ENCODE measurements at regions not wholly inside any gene's neighbourhood (a gene's known extent, or its start where the extent isn't known, plus 50 kb on each side); places are given as distances from the start of the nearest gene placed in this dataset.

- DNase-seq (ENCODE audit: low read depth in 1 of 2, low spot score in 1 of 2) (no peak), ATAC-seq (no peak), FAIRE-seq (no peak)
- Histone ChIP-seq H3K27ac (no peak overlapping the region), H3K9me3 (peaks cover 6% of the 10 kb centered on the region; the same call in 1 of the 3 replicates), H3K4me3 (no peak overlapping the region), H3K4me2 (no peak overlapping the region), H3K4me1 (no peaks in the 10 kb centered on the region)
- no peak for TF ChIP-seq BCL3 (IDR thresholded peaks at IDR 0.05)
- TF ChIP-seq HOXB5 (CRISPR knock-in tag; IDR thresholded peaks at IDR 0.05), result no peak
- no peak for TF ChIP-seq JUNB (IDR thresholded peaks at IDR 0.05)
- TF ChIP-seq KDM1A (IDR thresholded peaks at IDR 0.05; ENCODE audit: low read depth), result no peak
- TF ChIP-seq EHMT2 (IDR thresholded peaks at IDR 0.05; ENCODE audit: low read depth), result no peak
- no peak for TF ChIP-seq TFCP2L1 (CRISPR knock-in tag; IDR thresholded peaks at IDR 0.05)
- no peak for TF ChIP-seq PBX3 (IDR thresholded peaks at IDR 0.05)
- no peak for TF ChIP-seq TP53 (CRISPR knock-in tag; IDR thresholded peaks at IDR 0.05)
- no peak for TF ChIP-seq CEBPB (IDR thresholded peaks at IDR 0.05)
- TF ChIP-seq HMGXB4 (CRISPR knock-in tag; IDR thresholded peaks at IDR 0.05; ENCODE audit: borderline replicate concordance), result no peak
- TF ChIP-seq HES2 (IDR thresholded peaks at IDR 0.05), result no peak
- TF ChIP-seq MAX (IDR thresholded peaks at IDR 0.05), result no peak
- TF ChIP-seq CTCF (IDR thresholded peaks at IDR 0.05), result no peak
- no peak for TF ChIP-seq MYC (IDR thresholded peaks at IDR 0.05; ENCODE audit: borderline replicate concordance, low read length)
- ChIA-PET CTCF (no interaction called here), POLR2A (no interaction called here)
- 2% methylated on average over 3 of the region's 3 CpGs for WGBS (ENCODE audit: missing lambda C conversion rate)
Observed at GRCh38 chr17:52482271-52482670, 323.8 kb upstream of the CA10 start.

- H3K9me3 ChIP-seq, result peaks cover 6% of the 10 kb centered on the region; the same call in 1 of the 3 replicates
- no peak for TF ChIP-seq POLR2AphosphoS2 (conservative IDR thresholded peaks at IDR 0.05; ENCODE audit: low read length)
- TF ChIP-seq NPAS2 (CRISPR knock-in tag; IDR thresholded peaks at IDR 0.05; ENCODE audit: borderline replicate concordance), result no peak
- TF ChIP-seq FOSB (CRISPR knock-in tag; IDR thresholded peaks at IDR 0.05), result no peak
- TF ChIP-seq SMC3 (IDR thresholded peaks at IDR 0.05), result no peak
- TF ChIP-seq HOXB5 (CRISPR knock-in tag; IDR thresholded peaks at IDR 0.05), result no peak
- no peak for TF ChIP-seq TFCP2L1 (CRISPR knock-in tag; IDR thresholded peaks at IDR 0.05)
- TF ChIP-seq EP300 (IDR thresholded peaks at IDR 0.05), result no peak
- TF ChIP-seq RNF2 (IDR thresholded peaks at IDR 0.05; ENCODE audit: borderline replicate concordance, low read depth), result no peak
- no peak for TF ChIP-seq HOXA7 (CRISPR knock-in tag; IDR thresholded peaks at IDR 0.05)
- no peak for TF ChIP-seq GATA3 (IDR thresholded peaks at IDR 0.05; ENCODE audit: borderline replicate concordance)
- no peak for TF ChIP-seq ATOH8 (CRISPR knock-in tag; IDR thresholded peaks at IDR 0.05; ENCODE audit: low read depth)
- TF ChIP-seq MAFK (IDR thresholded peaks at IDR 0.05; ENCODE audit: partially characterized antibody), result no peak
- no peak for TF ChIP-seq JUNB (IDR thresholded peaks at IDR 0.05)
- no peak for TF ChIP-seq PHF8 (IDR thresholded peaks at IDR 0.05; ENCODE audit: borderline replicate concordance, low read depth)
- TF ChIP-seq POLR2A (IDR thresholded peaks at IDR 0.05; ENCODE audit: low read length), result no peak
- no peak for TF ChIP-seq HMGXB4 (CRISPR knock-in tag; IDR thresholded peaks at IDR 0.05; ENCODE audit: borderline replicate concordance)
- FAIRE-seq (no peak), ATAC-seq (no peak), DNase-seq (ENCODE audit: low read depth in 1 of 2, low spot score in 1 of 2) (no peak)
- ChIA-PET CTCF (interaction anchor here (0.6 to 0.8 kb wide), 4 partner anchors 29 to 1733 kb away, joined by 3 to 5 read pairs (median 3); no protein-coding TSS in a partner anchor), POLR2A (no interaction called here)
- WGBS (ENCODE audit: missing lambda C conversion rate), result 23% methylated on average over 9 of the region's 9 CpGs
- no peaks in the 10 kb centered on the region for H3K4me1 ChIP-seq
- H3K4me3 ChIP-seq, result no peak overlapping the region
- H3K4me2 ChIP-seq, result no peak overlapping the region
- H3K27ac ChIP-seq, result no peak overlapping the region
Observed at GRCh38 chr17:52477824-52478699, 319.5 kb upstream of the CA10 start.

Data from A549 (cell line).